Inflammatory macrophage (primary cell): ENCODE measurements at regions not wholly inside any gene's neighbourhood (a gene's known extent, or its start where the extent isn't known, plus 50 kb on each side); places are given as distances from the start of the nearest gene placed in this dataset.
"Not testable (repeated sequence)": the region's sequence is repeated elsewhere in the genome, so short reads cannot be mapped to it uniquely, and the experiment has no call there.

Experiments used
- DNase-seq, 2 donors: peaks; one replicate each; pipeline ENCODE4 v3.0.0-alpha.2; 2020 to 2022

DNA sequence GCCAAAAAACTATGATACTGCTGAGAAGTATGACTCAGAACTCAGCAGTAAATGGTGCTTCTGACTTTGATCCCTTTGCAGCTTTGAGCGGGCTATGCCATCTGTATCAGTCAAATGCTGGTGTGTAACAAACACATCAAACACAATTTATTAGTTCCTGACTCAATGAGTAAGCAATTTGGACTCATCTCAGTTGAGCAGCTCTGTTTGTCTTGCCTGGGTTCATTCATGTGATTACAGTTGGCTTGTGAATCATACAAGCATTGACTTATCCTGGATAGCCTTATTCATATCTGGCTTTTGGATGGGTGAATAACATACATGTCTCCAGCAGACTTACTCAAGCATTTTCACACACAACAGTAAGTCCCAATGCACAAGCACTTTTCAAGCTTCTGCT, 858.8 kb downstream of the METTL15 start:
- no peak for DNase-seq

DNA sequence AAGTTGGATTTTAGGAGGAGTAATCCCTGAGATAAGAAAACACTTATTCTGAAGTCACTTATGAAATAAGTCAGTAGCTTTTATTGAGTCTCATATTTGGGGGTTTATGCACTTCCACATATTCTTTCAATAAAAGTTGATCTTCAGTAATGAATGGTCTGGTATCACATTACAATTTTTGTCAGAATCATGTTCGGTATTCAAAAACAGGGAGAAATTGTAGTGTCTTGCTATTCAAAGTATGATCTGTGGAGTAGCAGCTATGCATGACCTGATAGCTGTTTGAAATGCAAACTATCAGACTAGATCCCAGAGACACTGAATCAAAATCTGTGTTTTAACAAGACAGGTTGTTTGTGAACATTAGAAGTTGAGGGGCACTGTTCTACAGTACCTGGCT, 857.6 kb downstream of the METTL15 start:
- no peak for DNase-seq

DNA sequence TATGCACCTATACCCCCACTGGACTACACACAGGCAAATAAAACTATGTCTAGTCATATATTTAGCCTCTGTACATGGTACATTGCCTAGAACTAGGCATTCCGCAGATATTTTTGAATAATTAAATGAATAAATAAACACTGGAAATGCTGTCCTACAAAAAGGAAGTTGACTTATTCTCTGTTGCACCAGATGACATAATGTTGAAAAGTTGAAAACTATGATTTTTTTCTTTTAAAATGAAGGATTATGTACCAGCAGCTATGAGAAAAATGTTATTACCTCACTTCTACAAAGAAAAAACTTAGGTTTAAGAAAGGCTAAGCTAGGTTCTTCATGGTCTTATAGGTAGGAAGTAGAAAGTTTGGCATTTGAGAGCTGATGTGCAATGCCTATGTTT, 856.6 kb downstream of the METTL15 start:
- DNase-seq = no peak

DNA sequence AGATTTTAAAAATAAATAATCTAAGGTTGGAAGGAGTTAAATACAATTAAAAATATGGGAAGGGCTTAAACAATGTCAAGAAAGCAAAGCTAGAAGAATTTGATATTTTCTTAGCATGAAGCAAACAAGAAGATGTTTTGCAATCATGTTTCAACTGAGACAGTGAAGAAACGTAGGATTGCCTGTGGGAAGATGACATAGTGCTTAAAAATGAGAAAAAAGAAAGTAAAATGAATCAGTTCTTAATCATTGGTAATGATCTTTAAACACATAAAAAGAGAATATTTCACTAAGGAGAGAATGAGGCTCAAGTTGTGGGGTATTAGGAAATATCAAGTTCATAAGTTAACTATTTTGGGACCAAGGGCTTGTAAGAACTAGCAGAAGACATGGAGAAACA, 855.0 kb downstream of the METTL15 start:
- no peak for DNase-seq

DNA sequence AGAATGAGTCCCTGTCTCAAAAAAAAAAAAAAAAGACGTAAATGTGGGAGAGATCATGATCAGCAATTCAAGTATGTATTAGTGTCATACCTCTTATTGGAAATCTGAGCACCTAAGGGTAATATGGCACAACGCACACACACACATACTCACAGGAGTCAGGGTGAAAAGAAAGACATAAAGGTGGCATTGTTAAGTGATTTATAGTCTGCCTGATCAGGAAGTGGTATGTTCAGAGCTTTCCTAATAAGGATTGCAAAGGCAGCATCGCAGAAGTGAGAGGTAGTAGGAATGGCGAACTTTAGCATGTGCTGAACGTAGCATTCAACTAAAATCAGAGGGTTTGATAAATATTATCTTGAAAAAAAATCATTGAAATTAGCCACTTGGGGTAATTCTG, 854.3 kb downstream of the METTL15 start:
- DNase-seq = no peak

DNA sequence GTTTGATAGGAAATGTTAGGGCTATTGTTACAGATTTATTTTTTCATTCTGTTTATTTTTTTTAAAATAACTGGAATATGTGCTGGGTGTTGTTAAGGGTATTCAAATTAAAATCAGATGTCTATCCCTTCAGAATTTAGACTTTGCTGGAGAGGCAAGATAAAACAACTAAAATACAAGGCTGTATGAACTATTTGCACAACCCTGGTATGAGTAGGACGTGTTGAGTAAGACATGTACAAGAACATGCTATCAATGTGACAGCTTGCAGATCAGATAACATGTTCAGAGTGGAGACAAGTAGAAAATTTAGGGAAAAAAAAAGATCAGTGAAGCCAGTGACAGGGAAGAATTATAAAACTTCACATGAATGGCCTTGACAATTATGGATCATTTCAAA, 853.5 kb downstream of the METTL15 start:
- DNase-seq = no peak

DNA sequence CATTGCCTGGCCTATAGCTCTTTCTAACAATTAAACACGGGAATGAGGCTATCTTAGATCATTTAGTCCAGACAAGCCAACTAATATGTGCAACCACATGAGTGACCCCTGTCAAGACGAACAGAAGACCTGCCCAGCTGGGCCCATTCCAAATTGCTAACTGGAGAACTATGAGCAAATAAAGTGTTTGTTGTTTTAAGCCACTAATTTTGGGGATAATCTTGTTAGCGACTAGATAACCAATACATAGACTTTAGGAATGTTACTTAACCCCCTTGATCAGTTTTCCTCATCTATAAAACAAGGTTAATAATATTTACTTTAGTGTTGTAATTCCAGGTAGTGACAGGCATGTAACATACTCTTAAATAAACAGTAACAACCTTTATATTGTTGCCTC, 848.3 kb downstream of the METTL15 start:
- DNase-seq = no peak

DNA sequence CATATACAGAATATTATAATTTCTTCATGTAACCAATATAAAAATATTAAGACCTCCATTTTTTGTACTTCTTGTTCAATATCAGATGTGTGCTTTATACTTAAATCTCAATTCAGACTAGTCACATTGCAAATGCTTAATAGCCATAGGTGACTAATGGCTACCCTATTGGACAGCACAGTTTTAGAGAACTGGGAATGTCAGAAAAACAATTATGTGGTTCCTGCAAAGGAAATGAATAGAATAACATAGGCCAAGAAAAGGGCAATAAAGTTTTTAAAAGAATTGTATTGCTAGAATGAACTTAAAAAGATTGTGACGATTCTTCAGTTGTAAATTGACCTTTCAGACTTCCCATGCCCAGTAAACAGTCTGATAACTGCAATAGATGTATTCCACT, 843.0 kb downstream of the METTL15 start:
- no peak for DNase-seq

DNA sequence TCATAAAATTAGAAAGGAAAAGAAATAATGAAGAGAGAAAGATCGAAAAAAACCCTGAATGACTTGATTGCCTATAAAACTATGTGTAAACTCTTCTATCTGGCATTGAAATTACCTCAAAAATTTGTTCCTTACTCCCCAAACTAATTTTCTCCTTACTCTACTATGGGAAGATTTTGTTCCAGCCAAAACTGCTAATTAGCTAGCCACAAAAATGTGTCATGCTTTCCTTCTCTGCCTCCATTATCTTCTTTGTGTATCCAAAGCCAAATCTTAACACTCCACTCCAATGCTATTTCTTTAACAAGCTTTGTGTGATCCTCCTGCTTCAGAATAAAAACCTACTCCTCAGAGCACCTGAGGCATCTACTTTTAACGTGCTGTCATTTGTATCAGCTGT, 831.2 kb downstream of the METTL15 start:
- DNase-seq = no peak

DNA sequence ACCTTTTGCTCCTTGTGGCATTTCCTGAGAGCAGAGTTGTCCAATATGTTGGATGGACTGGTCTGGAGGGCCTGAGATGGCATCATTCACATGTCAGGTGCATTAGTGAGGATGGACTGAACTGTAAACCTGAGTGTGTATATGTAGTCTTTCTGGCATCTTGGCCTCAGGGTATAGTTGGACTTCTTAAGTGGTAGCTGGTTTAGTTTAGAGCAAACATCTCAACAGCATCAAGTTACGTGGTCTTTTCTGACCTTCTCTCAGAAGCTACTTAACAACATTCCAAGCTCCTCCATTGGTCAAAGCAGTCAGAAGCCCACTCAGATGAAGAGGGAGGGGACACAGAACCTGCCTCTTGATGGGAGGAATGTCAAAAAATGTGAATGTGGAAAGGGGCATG, 829.9 kb downstream of the METTL15 start:
- no peak for DNase-seq

DNA sequence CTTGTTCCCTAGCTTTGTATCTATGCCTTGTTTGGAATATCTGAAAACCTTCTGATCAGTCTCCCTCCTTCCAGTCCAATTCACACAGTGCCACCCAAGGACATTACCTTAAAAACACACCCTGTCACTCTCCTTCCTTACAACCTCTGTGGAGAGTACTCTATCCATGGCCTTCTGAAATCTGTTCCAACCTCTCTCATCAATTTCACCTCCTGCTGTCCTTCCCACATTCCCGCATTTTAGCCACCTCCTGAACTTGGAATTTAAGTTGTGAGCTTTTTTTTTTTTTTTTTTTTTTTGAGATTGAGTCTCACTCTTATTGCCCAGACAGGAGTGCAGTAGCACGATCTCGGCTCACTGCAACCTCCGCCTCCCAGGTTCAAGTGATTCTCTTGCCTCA, 824.8 kb downstream of the METTL15 start:
- DNase-seq = no peak

DNA sequence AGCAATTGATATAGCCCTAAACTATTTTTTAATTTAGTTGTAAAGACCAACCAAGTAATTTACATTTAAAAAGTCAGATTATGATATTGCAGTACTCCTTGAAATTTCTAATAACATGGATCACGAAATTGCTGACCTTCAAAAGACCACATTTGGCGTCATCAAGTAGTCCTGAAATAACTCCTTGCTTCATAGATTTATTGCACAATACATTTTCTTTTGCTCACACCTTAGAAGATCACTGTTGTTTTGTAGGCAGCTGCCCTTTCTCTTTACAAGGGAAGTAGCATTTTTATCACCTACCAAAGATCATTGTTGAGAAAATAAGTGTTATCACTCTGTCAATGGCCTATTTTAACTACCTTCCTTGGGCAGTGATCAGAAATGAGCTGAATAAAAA, 815.8 kb downstream of the METTL15 start:
- no peak for DNase-seq

DNA sequence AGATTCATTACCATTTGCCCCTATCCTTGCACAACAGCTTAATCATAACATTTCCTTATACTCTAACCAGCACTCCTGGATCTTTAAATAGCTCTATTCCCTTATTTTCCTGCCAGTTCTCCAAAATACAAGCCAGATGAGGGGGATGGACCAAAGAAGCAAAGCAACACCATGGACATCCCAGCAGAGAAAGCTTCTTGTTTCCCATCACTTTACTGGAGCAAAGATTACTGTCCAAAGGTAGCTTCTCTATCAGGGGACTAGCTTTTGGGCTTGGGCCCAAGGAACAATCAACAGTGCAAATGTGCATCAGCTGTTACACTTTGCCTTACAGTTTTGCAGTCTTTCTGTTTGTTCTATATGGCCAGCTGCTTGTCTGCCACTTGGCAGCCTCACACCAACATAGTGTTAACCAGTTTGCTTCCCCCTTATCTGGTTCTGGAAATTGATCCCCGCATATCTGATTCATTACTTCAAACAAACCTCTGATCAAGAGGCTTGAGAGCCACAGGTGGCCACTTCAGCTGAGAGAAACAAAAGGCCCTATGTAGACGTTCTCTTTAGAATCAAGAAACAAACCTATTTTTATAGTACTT, 814.3 kb downstream of the METTL15 start:
- no peak for DNase-seq

DNA sequence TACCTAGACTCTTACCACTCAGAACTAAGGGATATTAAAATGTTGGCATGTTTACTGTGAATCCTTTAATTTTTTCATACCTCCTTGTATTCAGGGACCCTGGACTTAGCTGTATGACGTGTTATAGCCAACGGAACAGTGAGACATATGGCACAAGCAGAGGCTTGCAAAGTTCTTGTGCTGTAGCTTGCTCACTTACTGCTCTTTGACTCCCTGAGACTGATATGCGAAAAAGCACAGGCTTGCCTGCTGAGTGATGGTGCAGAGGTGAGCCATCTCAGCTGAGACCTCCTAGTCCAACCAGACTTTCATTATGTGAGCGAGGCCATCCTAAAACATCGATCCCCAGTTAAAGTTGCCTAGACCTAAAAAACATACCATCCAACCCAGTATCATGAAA, 811.0 kb downstream of the METTL15 start:
- no peak for DNase-seq

DNA sequence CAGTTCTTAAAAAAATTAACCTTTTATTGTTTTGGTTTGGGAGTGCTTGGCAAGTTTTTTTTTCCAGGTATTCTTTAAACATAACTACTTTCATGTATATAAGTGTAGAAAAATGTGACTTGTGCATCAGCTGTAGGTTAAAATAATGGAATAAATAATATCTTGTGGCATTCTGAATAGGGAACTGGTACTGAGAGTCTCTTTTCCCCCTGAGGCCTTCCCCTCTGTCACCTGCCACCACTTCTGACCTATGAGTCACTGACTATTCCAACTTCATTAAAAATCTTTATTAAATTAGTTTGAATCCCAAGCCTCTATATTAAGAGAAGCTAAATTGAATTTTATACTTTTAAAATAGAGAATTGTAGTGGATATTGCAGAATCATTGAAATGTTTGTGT, 805.7 kb downstream of the METTL15 start:
- DNase-seq = no peak

DNA sequence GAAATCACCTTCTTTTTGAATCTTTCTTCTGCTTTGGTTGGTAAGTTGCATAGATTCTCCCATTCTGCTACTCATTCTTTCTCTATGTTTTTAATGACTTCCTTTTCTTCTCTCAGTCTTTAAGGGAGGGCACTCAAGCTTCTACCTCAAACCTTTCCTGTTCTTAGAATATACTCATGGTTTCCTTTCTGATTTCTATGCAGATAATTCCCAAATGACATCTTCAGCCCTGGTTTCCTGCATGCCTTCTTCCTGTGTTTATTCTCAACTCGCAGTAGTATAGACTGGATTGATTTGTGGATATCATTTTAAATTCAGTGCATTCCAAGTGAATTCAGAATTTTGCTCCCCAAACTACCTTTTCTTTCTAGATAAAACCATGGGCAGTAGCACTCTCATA, 803.6 kb downstream of the METTL15 start:
- DNase-seq = no peak

DNA sequence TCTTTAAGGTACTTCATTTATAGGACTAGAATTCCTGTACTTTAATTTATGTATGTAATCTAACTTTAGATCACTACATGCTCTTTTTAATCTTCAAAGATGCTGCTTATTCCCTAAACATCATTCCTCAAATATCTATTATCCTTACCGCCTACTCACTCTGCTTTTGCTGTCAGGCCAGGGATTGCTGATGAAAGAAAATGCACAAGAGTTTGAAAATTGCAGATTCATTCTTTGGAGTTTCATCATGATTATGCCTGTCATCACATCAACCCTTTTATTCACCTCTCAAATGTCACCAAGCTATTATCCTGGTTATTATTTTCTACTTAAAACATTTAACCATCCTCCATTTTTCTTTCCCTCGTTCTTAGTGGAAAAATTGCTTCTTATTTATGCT, 802.7 kb downstream of the METTL15 start:
- DNase-seq = no peak

DNA sequence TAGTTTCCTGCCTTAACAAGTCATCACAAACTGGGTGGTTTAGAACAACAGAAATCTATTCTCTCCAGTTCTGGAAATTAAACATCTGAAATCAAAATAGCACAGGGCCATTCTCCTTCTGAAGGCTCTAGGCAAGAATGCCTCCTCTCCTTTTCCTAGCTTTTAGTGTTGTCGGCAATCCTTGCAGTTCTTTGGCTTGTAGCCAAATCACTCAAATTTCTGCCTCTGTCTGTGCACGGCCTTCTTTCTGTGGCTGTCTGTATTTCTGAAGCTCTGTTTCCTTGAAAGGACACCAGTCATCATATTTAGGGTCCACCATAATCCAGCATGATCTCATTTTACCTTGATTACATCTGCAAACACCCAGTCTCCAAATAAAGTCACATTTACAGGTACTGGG, 795.5 kb downstream of the METTL15 start:
- no peak for DNase-seq

DNA sequence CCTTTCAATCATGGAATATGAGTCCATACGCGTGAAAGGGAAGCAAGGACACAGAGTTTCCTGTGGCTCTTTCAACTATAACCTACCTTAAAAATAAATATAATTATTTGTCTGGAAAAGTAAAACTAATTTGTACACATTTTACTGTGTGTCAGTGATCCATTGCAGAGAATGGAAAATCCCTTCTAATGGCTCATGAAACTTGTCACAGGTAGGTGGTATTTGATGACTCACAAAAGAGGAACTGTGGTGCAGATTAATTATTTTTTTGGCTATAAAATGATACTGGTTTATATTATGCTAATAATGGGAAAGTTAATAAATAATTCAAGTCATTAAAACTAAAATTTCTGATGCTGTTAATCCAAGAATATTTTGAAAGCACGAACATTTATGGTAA, 792.2 kb downstream of the METTL15 start:
- DNase-seq = no peak

DNA sequence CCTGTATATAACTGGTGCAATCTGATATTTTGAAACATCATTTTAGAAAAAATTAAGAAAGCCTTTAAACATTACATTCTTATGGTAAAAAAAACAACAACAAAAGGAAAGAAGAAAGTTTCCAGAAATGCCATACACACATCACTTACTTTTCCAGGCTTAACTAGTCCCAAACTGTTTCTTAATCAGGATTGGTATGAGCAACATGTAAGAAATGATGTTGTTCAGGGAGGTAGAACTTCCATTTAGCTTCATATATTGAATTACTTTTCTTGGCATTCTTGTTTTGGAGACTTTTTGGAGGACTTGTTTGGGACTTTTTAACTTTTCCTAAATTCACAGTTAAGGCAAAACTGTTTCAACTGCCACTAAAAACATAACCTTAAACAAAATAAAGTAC, 791.5 kb downstream of the METTL15 start:
- no peak for DNase-seq

DNA sequence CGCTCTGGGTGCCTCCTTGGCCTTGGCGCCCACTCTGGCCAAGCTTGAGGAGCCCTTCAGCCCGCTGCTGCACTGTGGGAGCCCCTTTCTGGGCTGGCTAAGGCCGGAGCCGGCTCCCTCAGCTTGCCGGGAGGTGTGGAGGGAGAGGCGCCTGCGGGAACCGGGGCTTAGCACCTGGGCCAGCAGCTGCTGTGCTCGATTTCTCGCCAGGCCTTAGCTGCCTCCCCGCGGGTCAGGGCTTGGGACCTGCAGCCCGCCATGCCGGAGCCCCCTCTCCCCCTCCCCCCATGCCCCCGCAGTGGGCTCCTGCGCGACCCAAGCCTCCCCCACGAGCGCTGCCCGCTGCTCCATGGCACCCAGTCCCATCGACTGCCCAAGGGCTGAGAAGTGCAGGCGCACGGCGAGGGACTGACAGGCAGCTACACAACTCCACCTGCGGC, 782.4 kb downstream of the METTL15 start:
- DNase-seq = not testable (repeated sequence)

DNA sequence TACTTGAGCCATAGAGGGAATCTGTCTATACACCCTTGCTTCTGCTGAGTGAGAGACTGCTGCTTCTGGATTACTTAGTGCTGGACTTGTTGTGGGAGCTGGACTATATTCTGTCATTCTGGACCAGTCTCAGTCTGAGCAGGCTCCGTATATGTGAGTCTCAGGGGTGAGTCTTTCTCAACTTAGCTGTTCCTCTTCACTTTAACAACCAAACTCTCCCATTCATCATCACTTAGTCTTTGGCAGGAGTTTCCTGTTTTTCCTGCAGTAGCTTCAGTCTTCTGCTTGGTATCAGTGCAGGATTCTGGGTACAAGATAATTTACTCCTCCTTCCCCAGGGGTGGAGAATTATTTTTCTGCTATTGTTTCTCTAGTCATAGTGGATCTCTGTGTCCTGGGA, 779.5 kb downstream of the METTL15 start:
- no peak for DNase-seq

DNA sequence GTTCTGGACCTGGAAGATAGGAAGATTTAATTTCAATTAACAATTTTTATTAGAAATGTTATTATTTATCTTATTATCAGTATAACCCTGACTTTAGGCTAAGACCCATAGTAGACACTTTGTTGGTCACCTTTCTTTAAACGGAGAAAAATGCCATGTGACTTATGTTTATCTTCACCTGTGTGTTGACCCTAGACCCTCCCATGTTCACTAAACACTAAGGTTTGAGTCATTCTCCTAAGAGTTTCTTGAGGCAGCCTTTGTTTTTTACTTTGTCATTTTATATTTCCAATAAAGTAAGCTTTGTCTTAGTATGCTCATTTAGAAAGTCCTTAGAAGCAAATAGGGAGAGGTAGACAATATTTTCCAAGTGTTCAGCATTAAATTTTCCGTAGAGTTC, 771.7 kb downstream of the METTL15 start:
- no peak for DNase-seq

DNA sequence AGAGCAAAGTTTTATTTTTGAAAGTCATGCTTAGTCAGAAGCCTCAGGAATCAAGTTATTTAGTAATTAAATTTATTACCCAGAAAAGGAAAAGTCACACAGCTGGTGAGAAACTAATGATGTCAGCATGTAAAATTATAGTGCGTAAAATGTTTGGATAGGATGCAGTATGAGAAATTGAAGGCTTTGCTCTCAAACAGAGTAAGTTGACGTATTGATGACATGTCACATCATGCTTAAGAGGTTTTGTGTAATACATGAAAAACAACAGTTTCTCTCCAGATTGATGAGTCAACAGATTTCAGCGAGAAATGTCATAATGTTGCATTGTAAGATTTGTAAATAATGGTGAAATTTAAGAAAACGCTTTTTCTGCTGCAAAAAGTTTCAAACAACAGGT, 769.8 kb downstream of the METTL15 start:
- DNase-seq = no peak

DNA sequence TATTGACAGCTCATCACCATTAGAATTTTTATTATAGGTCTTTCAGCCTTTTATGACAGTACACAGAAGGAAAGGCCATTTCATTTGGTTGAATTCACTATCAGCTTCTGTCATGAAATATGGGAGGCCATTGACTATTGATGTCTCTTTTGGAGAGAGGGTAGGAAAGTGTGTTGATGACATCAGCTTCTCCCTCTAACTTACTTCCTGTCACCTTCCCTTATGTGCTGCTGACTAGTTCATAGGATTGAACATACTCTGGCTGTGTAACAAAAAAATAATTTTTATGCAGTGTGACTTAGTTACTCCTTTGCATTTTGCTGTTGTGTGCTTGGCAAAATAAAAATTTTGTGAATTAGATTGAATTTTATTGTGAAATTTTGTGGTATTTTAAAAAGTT, 769.2 kb downstream of the METTL15 start:
- no peak for DNase-seq

DNA sequence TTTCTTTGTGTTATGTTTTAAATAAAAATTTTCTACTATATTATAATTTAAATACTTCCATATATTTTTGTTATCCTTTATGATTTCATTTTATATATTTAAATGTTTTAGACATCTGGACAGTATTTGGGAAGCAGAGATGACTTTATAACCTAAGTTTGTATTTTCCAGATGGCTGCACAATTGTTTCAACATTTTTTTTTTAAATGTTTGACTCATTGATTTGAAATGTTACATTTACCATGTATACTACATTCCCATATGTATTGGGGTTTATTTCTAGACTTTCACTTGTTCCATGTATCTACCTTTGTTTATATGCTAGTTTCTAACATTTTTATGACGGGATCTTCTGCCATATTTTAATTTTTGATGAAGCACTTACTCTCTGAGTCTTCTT, 766.5 kb downstream of the METTL15 start:
- no peak for DNase-seq
